ENCODE measurements at regions not wholly inside any gene's neighbourhood (a gene's known extent, or its start where the extent isn't known, plus 50 kb on each side); places are given as distances from the start of the nearest gene placed in this dataset.

DNA sequence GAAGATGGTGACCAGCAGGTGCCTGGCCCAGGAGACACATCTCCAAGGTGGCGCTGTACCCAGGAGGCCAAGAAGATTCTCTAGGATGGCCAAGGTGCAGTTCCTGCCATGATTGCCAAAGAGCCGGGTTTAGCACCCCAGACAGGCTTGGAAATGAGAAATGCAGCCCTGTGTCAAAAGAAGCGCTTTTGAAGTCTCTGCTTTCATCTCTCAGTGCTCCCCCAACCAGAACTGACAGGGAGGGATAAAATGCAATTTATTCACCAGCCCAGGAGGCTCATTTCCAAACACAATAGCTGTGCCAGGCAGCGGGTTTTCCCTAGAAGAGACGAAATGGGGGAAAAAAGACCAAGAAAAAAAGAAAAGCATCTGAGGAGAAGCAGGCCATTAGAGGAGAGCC lies 195.9 kb upstream of the NCAM1 start:
- Histone ChIP-seq H3K36me3 (replicated peaks; ENCODE audit: low read depth, low read length) (no peaks in the 10 kb centered on the region), H3K9ac (ENCODE audit: low read length) (no peak overlapping the region), H4K20me1 (ENCODE audit: insufficient read depth, low read length) (no peaks in the 10 kb centered on the region), H3K79me2 (ENCODE audit: low read length) (no peaks in the 10 kb centered on the region), H3K4me3 (ENCODE audit: low read length) (no peak overlapping the region), H3K27ac (ENCODE audit: low read length) (no peak overlapping the region), H3K4me2 (ENCODE audit: low read length) (no peak overlapping the region), H3K27me3 (ENCODE audit: low read depth, low read length) (no peaks in the 10 kb centered on the region), H2AFZ (ENCODE audit: low read depth, low read length) (no peak overlapping the region), H3K9me3 (ENCODE audit: insufficient read depth, low read length) (no peaks in the 10 kb centered on the region), H3K4me1 (ENCODE audit: low read length) (no peaks in the 10 kb centered on the region)
- TF ChIP-seq, protein P1, sequence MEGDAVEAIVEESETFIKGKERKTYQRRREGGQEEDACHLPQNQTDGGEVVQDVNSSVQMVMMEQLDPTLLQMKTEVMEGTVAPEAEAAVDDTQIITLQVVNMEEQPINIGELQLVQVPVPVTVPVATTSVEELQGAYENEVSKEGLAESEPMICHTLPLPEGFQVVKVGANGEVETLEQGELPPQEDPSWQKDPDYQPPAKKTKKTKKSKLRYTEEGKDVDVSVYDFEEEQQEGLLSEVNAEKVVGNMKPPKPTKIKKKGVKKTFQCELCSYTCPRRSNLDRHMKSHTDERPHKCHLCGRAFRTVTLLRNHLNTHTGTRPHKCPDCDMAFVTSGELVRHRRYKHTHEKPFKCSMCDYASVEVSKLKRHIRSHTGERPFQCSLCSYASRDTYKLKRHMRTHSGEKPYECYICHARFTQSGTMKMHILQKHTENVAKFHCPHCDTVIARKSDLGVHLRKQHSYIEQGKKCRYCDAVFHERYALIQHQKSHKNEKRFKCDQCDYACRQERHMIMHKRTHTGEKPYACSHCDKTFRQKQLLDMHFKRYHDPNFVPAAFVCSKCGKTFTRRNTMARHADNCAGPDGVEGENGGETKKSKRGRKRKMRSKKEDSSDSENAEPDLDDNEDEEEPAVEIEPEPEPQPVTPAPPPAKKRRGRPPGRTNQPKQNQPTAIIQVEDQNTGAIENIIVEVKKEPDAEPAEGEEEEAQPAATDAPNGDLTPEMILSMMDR (IDR thresholded peaks at IDR 0.05; ENCODE audit: low read depth, low read length): no peak
- no peak for TF ChIP-seq EZH2phosphoT487 (IDR thresholded peaks at IDR 0.05; ENCODE audit: low read depth)

DNA sequence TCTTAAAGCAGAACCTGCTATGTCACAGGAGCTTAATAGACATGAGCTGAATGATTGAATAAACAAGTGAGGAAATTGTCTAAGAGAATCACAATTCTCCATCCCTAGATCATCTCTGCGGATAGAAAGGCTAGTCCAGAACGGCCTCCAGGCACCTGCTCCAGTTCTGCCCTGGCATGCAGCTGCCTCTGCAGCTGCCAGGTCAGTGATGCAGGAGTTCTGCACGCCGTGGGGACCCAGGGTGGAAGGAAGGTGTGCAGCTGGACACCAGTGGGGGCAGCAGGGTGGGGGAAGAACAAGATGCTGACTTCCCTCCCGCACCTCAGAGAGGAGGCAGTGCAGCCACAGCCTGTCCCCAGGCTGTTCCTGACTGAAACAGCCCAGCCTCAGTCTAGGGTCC lies 192.1 kb upstream of the NCAM1 start:
- H3K4me2 ChIP-seq (ENCODE audit: low read length): no peak overlapping the region
- no peak overlapping the region for H3K9ac ChIP-seq (ENCODE audit: low read length)
- H2AFZ ChIP-seq (ENCODE audit: low read depth, low read length): no peak overlapping the region
- no peaks in the 10 kb centered on the region for H3K27me3 ChIP-seq (ENCODE audit: low read depth, low read length)
- H4K20me1 ChIP-seq (ENCODE audit: insufficient read depth, low read length): no peaks in the 10 kb centered on the region
- TF ChIP-seq EZH2phosphoT487 (IDR thresholded peaks at IDR 0.05; ENCODE audit: low read depth): no peak
- TF ChIP-seq, protein P1 (IDR thresholded peaks at IDR 0.05; ENCODE audit: low read depth, low read length): no peak
- no peaks in the 10 kb centered on the region for H3K4me1 ChIP-seq (ENCODE audit: low read length)
- no peak overlapping the region for H3K4me3 ChIP-seq (ENCODE audit: low read length)
- no peaks in the 10 kb centered on the region for H3K9me3 ChIP-seq (ENCODE audit: insufficient read depth, low read length)
- no peaks in the 10 kb centered on the region for H3K36me3 ChIP-seq (replicated peaks; ENCODE audit: low read depth, low read length)
- H3K79me2 ChIP-seq (ENCODE audit: low read length): no peaks in the 10 kb centered on the region
- no peak overlapping the region for H3K27ac ChIP-seq (ENCODE audit: low read length)

DNA sequence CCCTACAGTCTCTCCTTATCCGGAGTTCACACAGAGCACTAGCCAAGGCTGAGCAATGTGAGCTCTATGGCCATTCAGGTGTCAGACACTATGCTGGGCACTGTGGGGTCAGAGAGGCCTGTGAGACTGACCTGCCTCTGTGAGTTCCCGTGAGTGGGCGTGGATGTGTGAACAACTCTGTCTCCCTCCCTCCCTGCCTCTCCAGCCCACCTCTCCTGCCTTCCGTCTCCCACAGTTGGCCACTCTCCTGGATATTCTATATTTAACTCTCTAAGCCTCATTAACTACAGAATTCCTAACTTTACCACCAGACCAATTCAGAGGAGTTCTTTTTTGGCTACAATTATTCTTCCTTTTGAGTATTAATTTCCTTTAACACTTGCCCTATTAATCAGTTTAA lies 191.6 kb upstream of the NCAM1 start:
- Histone ChIP-seq H4K20me1 (ENCODE audit: insufficient read depth, low read length) (no peaks in the 10 kb centered on the region), H3K4me2 (ENCODE audit: low read length) (no peak overlapping the region), H3K79me2 (ENCODE audit: low read length) (no peaks in the 10 kb centered on the region), H3K4me1 (ENCODE audit: low read length) (no peaks in the 10 kb centered on the region), H3K27me3 (ENCODE audit: low read depth, low read length) (no peaks in the 10 kb centered on the region), H3K27ac (ENCODE audit: low read length) (no peak overlapping the region), H2AFZ (ENCODE audit: low read depth, low read length) (no peak overlapping the region), H3K4me3 (ENCODE audit: low read length) (no peak overlapping the region), H3K9ac (ENCODE audit: low read length) (no peak overlapping the region), H3K9me3 (ENCODE audit: insufficient read depth, low read length) (no peaks in the 10 kb centered on the region), H3K36me3 (replicated peaks; ENCODE audit: low read depth, low read length) (no peaks in the 10 kb centered on the region)
- TF ChIP-seq, protein P1 (IDR thresholded peaks at IDR 0.05; ENCODE audit: low read depth, low read length): no peak
- no peak for TF ChIP-seq EZH2phosphoT487 (IDR thresholded peaks at IDR 0.05; ENCODE audit: low read depth)

DNA sequence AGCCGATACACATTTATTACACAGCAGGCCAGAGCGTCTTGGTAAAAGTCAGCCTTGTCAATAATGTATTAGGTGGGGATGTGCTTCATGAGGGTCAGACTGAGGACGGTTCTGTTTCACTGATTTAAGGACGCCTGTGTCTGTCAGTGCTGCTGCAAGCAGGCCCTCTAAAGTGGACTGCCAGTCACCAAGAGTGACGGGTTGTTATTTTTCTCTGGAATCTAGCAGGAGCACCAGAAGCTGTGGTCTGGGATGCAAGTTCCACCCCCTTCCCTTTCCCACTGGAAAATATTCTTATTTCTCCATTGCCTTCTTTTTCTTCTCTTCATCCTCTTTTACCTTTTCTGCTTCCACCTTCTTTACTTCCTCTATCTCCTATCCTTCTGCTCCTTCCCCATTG lies 191.2 kb upstream of the NCAM1 start:
- no peak overlapping the region for H2AFZ ChIP-seq (ENCODE audit: low read depth, low read length)
- no peak overlapping the region for H3K27ac ChIP-seq (ENCODE audit: low read length)
- H3K9ac ChIP-seq (ENCODE audit: low read length): no peak overlapping the region
- TF ChIP-seq, protein P1 (IDR thresholded peaks at IDR 0.05; ENCODE audit: low read depth, low read length): no peak
- TF ChIP-seq EZH2phosphoT487 (IDR thresholded peaks at IDR 0.05; ENCODE audit: low read depth): no peak
- no peaks in the 10 kb centered on the region for H3K27me3 ChIP-seq (ENCODE audit: low read depth, low read length)
- H3K9me3 ChIP-seq (ENCODE audit: insufficient read depth, low read length): no peaks in the 10 kb centered on the region
- no peaks in the 10 kb centered on the region for H3K36me3 ChIP-seq (replicated peaks; ENCODE audit: low read depth, low read length)
- H3K79me2 ChIP-seq (ENCODE audit: low read length): no peaks in the 10 kb centered on the region
- no peaks in the 10 kb centered on the region for H3K4me1 ChIP-seq (ENCODE audit: low read length)
- H4K20me1 ChIP-seq (ENCODE audit: insufficient read depth, low read length): no peaks in the 10 kb centered on the region
- no peak overlapping the region for H3K4me2 ChIP-seq (ENCODE audit: low read length)
- H3K4me3 ChIP-seq (ENCODE audit: low read length): no peak overlapping the region

All from OCI-LY3 (cell line).